ENCODE measurements at regions not wholly inside any gene's neighbourhood (a gene's known extent, or its start where the extent isn't known, plus 50 kb on each side); places are given as distances from the start of the nearest gene placed in this dataset.
A peak's percentile ranks its signal among the peaks of the same experiment; 100 is the strongest.

DNA sequence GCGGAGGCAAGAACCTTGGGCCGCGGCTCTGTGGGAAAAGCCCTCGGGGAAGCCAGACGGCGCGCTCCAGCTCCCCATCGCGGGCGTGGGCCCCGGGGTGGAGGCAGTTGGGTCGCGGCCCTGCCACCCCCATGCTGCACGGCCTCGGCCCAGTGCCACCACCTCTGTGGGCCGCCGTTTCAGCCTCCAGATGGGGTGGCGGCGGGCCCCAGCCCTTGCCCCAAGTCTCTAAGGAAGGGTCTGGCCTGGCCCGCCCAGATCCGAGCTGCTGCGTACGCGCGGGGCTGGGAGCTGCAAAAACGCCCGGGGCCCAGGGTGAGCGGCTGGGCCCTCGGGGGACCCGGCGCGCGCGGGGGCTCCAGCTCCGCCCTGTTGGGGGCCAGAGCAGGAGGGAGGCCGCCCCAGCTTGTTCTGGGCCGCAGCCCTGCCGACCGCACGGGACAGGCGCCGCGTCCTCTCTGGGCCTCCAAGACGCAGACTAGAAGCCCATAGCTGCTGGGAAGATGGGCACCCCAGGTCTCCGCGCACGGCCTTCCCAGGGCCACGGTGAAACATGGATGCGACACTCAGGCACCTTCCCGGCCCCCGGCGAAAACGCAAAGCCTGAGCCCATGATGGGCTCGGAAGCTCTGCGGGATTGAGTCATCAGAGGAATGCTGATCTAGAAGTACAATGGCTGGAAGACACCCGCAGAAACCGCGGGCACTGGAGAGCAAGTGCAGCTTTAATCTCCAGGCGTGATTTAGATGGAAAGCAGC is 110.1 kb downstream of the KCTD15 start:
- TF ChIP-seq ZFX (IDR thresholded peaks at IDR 0.05): no peak
- TF ChIP-seq, protein P1, sequence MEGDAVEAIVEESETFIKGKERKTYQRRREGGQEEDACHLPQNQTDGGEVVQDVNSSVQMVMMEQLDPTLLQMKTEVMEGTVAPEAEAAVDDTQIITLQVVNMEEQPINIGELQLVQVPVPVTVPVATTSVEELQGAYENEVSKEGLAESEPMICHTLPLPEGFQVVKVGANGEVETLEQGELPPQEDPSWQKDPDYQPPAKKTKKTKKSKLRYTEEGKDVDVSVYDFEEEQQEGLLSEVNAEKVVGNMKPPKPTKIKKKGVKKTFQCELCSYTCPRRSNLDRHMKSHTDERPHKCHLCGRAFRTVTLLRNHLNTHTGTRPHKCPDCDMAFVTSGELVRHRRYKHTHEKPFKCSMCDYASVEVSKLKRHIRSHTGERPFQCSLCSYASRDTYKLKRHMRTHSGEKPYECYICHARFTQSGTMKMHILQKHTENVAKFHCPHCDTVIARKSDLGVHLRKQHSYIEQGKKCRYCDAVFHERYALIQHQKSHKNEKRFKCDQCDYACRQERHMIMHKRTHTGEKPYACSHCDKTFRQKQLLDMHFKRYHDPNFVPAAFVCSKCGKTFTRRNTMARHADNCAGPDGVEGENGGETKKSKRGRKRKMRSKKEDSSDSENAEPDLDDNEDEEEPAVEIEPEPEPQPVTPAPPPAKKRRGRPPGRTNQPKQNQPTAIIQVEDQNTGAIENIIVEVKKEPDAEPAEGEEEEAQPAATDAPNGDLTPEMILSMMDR (conservative IDR thresholded peaks at IDR 0.05): no peak
- peak overlapping the region; percentile 85 for H3K27ac ChIP-seq

DNA sequence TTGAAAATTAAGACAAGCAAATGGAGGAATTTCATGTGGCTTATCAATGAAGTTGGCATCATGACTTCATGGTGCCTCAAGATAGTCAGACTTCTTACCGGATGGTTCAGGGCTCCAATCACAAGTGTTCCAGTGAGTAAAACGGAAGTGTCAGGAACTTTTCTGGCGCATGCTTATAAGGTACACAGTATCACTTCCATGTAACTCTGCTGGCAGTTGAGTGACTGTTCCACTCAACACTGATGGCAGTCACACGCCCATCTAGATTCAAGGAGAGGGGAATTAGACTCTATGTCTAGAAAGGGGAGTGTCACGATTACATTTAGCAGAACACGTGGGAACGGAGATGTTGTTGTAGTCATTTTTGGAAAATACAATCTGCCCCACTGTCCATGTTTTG is 114.3 kb downstream of the KCTD15 start:
- H3K27ac ChIP-seq: no peak overlapping the region
- no peak for TF ChIP-seq ZFX (IDR thresholded peaks at IDR 0.05)
- TF ChIP-seq, protein P1 (conservative IDR thresholded peaks at IDR 0.05): no peak

DNA sequence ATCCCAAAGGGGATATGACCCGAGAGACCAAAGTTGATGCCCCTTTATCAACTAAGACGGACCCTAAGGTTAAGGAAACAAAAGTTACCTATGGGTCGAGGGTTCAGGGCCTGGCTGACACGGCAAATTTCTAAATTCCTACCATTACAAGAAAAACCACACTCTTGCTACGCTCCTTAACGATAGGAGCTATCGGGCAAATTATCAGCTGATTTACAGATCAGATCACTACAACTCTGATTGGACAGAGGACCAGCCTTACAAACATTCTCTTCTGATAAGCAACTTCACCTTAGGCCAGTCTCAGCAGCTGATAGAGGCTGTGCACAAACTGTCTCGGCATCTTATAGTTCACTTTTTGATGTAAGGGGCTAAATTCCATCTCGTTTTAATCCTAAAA is 117.9 kb downstream of the KCTD15 start:
- no peak overlapping the region for H3K27ac ChIP-seq
- TF ChIP-seq, protein P1 (conservative IDR thresholded peaks at IDR 0.05): no peak
- no peak for TF ChIP-seq ZFX (IDR thresholded peaks at IDR 0.05)

DNA sequence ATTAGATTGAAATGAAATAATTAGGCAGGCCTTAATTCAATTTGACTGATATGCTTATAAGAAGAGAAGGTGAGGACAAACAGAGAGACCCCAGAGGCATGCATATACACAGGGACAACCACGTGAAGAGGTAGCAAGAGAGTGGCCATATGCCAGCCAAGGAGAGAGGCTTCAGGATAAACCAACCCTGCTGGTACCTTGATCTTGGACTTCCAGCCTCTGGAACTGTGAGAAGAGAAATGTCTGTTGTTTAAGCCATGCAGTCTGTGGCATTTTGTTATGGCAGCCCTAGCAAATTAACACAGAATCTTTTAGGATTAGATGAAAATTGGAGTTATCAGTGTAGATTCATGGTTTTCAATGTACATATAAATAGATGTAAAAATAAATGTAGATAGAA is 120.1 kb downstream of the KCTD15 start:
- H3K27ac ChIP-seq: no peak overlapping the region
- TF ChIP-seq, protein P1 (conservative IDR thresholded peaks at IDR 0.05): no peak
- no peak for TF ChIP-seq ZFX (IDR thresholded peaks at IDR 0.05)

DNA sequence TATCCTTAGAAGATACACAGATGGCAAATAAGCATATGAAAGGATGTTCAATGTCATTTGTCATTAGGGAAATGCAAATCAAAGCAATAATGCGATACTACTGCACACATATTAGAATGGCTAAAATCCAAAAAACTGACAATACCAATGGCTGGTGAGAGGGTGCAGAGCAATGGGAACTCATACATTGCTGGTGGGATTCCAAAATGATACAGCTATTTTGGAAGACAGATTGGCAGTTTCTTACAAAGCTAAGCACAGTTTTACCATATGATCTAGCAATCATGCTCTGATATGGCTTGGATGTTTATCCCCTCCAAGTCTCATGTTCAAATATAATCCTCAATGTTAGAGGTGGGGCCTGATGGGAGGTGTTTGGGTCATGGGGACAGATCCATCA is 122.6 kb downstream of the KCTD15 start:
- H3K27ac ChIP-seq: no peak overlapping the region
- no peak for TF ChIP-seq ZFX (IDR thresholded peaks at IDR 0.05)
- TF ChIP-seq, protein P1 (conservative IDR thresholded peaks at IDR 0.05): no peak

DNA sequence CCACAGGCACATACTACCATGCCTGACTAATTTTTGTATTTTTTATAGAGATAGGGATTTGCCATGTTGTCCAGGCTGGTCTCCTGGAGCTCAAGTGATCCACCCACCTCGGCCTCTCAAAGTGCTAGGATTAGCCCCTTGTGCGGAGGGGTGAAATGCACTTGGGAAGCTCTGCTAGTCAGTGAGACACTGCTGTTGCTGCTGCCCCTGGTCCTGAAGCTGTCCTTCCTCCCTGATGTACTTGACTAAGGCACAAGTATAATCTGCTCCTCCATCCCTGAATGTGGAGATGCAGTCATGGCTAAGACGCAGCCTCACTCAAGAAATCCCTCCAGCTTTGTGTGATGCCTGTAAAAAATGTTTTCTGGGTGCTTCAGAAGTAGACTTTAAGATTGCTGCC is 124.5 kb downstream of the KCTD15 start:
- TF ChIP-seq, protein P1 (conservative IDR thresholded peaks at IDR 0.05): no peak
- TF ChIP-seq ZFX (IDR thresholded peaks at IDR 0.05): no peak
- no peak overlapping the region for H3K27ac ChIP-seq

DNA sequence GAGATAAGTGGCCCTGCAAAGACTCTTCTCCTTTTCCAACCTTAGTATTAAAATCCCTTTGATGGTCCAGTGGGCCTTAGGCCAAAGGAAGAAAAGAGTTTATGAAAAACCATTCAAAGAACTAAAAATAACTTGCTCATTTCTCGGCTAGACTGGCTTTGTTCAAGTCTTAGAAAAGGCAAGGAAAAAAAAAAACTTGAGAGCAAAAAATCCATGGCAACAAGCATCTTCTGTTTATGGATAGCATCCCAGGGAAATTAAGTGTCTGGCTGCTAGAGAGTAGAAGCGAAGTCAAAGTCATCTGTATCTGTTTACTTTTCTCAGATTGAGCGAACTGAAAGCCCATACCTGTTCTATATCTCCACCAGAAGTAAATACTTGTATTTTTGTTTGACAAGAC is 129.6 kb downstream of the KCTD15 start:
- TF ChIP-seq, protein P1 (conservative IDR thresholded peaks at IDR 0.05): no peak
- no peak for TF ChIP-seq ZFX (IDR thresholded peaks at IDR 0.05)
- no peak overlapping the region for H3K27ac ChIP-seq
